ENCODE measurements at regions not wholly inside any gene's neighbourhood (a gene's known extent, or its start where the extent isn't known, plus 50 kb on each side); places are given as distances from the start of the nearest gene placed in this dataset.
"Not testable (repeated sequence)": the region's sequence is repeated elsewhere in the genome, so short reads cannot be mapped to it uniquely, and the experiment has no call there.

- no peak for DNase-seq
- intact Hi-C loops (cut with DNase I), result no loop called here
Observed at GRCh38 chr6:74745670-74746069, 460.2 kb downstream of the COL12A1 start.

GRCh38 chr6:74742793-74743508 is 462.9 kb downstream of the COL12A1 start:
- intact Hi-C loops (cut with DNase I), result no loop called here

GRCh38 chr6:74741646-74742045 is 464.2 kb downstream of the COL12A1 start:
- no peak for DNase-seq
- intact Hi-C loops (cut with DNase I), result no loop called here

More at GRCh38 chr6:74742793-74743508, 462.9 kb downstream of the COL12A1 start:
- DNase-seq, result no peak

GRCh38 chr6:74735304-74735703 is 470.5 kb downstream of the COL12A1 start:
- intact Hi-C loops (cut with DNase I), result no loop called here
- DNase-seq, result no peak

GRCh38 chr6:74734901-74735300 is 471.0 kb downstream of the COL12A1 start:
- no peak for DNase-seq
- intact Hi-C loops (cut with DNase I), result no loop called here

GRCh38 chr6:74733830-74734620 is 471.8 kb downstream of the COL12A1 start:
- intact Hi-C loops (cut with DNase I), result no loop called here
- DNase-seq, result no peak

GRCh38 chr6:74731931-74732330 is 473.9 kb downstream of the COL12A1 start:
- intact Hi-C loops (cut with DNase I), result no loop called here
- no peak for DNase-seq

GRCh38 chr6:74731204-74731603 is 474.6 kb downstream of the COL12A1 start:
- no peak for DNase-seq
- intact Hi-C loops (cut with DNase I), result no loop called here

GRCh38 chr6:74720923-74721322 is 484.9 kb downstream of the COL12A1 start:
- intact Hi-C loops (cut with DNase I), result no loop called here
- DNase-seq, result no peak

GRCh38 chr6:74717591-74717990 is 488.3 kb downstream of the COL12A1 start:
- no peak for DNase-seq
- intact Hi-C loops (cut with DNase I), result no loop called here

GRCh38 chr6:74715355-74716085 is 490.3 kb downstream of the COL12A1 start:
- intact Hi-C loops (cut with DNase I), result no loop called here

GRCh38 chr6:74713941-74714340 is 491.9 kb downstream of the COL12A1 start:
- intact Hi-C loops (cut with DNase I), result no loop called here
- DNase-seq, result no peak

More at GRCh38 chr6:74715355-74716085, 490.3 kb downstream of the COL12A1 start:
- DNase-seq, result no peak

GRCh38 chr6:74705451-74705850 is 500.4 kb downstream of the COL12A1 start:
- intact Hi-C loops (cut with DNase I), result no loop called here
- DNase-seq, result no peak

- DNase-seq; intact Hi-C loops (cut with DNase I): not testable (repeated sequence)
Observed at GRCh38 chr6:74704540-74704939, 501.3 kb downstream of the COL12A1 start.

GRCh38 chr6:74690365-74690764 is 515.5 kb downstream of the COL12A1 start:
- DNase-seq, result no peak
- intact Hi-C loops (cut with DNase I), result no loop called here

GRCh38 chr6:74689601-74690000 is 516.3 kb downstream of the COL12A1 start:
- intact Hi-C loops (cut with DNase I), result no loop called here
- no peak for DNase-seq

GRCh38 chr6:74677463-74677862 is 528.4 kb downstream of the COL12A1 start:
- no peak for DNase-seq
- intact Hi-C loops (cut with DNase I), result no loop called here

- no peak for DNase-seq
- intact Hi-C loops (cut with DNase I), result no loop called here
Observed at GRCh38 chr6:74676906-74677305, 528.9 kb downstream of the COL12A1 start.

- intact Hi-C loops (cut with DNase I), result no loop called here
- no peak for DNase-seq
Observed at GRCh38 chr6:74674377-74674776, 531.5 kb downstream of the COL12A1 start.

- intact Hi-C loops (cut with DNase I), result no loop called here
- DNase-seq, result no peak
Observed at GRCh38 chr6:74671558-74672025, 534.3 kb downstream of the COL12A1 start.

All from head of caudate nucleus (tissue), 42 donors.